Liver (tissue), 3 donors: ENCODE measurements at regions not wholly inside any gene's neighbourhood (a gene's known extent, or its start where the extent isn't known, plus 50 kb on each side); places are given as distances from the start of the nearest gene placed in this dataset.

ENCODE experiments used
- EGR1 ChIP-seq, 2 donors: IDR thresholded peaks; 2 replicates each; pipeline ENCODE4 v1.6.1; 2016 to 2018; ENCODE audit warnings: antibody characterized with exemption in 2 of 2, low read depth in 2 of 2
- FOXA1 ChIP-seq: IDR thresholded peaks from 2 replicates; pipeline ENCODE4 v1.6.1; 2016; ENCODE audit warnings: antibody characterized with exemption
- GABPA ChIP-seq, 2 donors: IDR thresholded peaks in 1 of 2; conservative IDR thresholded peaks in 1 of 2; 2 replicates each; pipeline ENCODE4 v1.6.1; 2016; ENCODE audit warnings: antibody characterized with exemption in 2 of 2, mild to moderate bottlenecking in 1 of 2, moderate library complexity in 1 of 2
- HNF4G ChIP-seq: IDR thresholded peaks from 2 replicates; pipeline ENCODE4 v1.6.1; 2016; ENCODE audit warnings: antibody characterized with exemption
- RAD21 ChIP-seq, 2 donors: IDR thresholded peaks; 2 replicates each; pipeline ENCODE4 v1.6.1; 2016; ENCODE audit warnings: antibody characterized with exemption in 2 of 2, mild to moderate bottlenecking in 2 of 2
- RXRA ChIP-seq, 2 donors: IDR thresholded peaks; 2 replicates each; pipeline ENCODE4 v1.6.1; 2017 to 2018; ENCODE audit warnings: antibody characterized with exemption in 2 of 2, mild to moderate bottlenecking in 1 of 2
- SP1 ChIP-seq: IDR thresholded peaks from 2 replicates; pipeline ENCODE4 v1.6.1; 2018; ENCODE audit warnings: antibody characterized with exemption, mild to moderate bottlenecking
- TAF1 ChIP-seq: conservative IDR thresholded peaks from 2 replicates; pipeline ENCODE4 v1.6.1; 2016; ENCODE audit warnings: antibody characterized with exemption, mild to moderate bottlenecking
- YY1 ChIP-seq: IDR thresholded peaks from 2 replicates; pipeline ENCODE4 v1.6.1; 2016; ENCODE audit warnings: antibody characterized with exemption, mild to moderate bottlenecking
- TF ChIP-seq, protein P1 (sequence below): fragments of 150-350 bp; IDR thresholded peaks from 2 replicates; pipeline ENCODE4 v1.5.1; 2017; ENCODE audit warnings: improper control_type of control experiment, low read depth, low read length; ENCODE audit not compliant: missing input control
- TF ChIP-seq, protein P2 (sequence below): IDR thresholded peaks from 2 replicates; pipeline ENCODE4 v1.6.1; 2016; ENCODE audit warnings: antibody characterized with exemption
- TF ChIP-seq, protein P3 (sequence below): IDR thresholded peaks from 2 replicates; pipeline ENCODE4 v1.6.1; 2016; ENCODE audit warnings: antibody characterized with exemption
- TF ChIP-seq, protein P4 (sequence below): IDR thresholded peaks from 2 replicates; pipeline ENCODE4 v1.6.1; 2016; ENCODE audit warnings: antibody characterized with exemption, mild to moderate bottlenecking
- TF ChIP-seq, protein P5 (sequence below): IDR thresholded peaks from 2 replicates; pipeline ENCODE4 v1.6.1; 2016; ENCODE audit warnings: antibody characterized with exemption
- donor health status: healthy.
- donor health status: healthy.

DNA sequence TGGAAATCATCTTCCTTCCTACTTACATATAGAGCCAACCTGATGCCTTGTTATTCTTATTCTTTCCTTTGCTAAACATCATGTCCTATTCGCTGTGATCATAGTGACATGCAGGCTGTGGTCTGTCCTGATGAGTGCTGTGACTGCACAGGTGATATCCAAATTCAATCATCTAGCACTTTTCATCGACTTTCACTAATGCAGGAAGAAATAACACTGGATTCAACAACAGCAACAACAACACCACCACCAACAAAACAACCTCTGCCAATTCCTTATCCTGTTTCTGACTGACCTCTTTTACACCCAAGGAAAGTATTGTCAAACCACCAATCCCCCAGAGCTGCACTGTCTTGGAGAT is 203.2 kb upstream of the PHYHIPL start:
- TF ChIP-seq, protein P1, sequence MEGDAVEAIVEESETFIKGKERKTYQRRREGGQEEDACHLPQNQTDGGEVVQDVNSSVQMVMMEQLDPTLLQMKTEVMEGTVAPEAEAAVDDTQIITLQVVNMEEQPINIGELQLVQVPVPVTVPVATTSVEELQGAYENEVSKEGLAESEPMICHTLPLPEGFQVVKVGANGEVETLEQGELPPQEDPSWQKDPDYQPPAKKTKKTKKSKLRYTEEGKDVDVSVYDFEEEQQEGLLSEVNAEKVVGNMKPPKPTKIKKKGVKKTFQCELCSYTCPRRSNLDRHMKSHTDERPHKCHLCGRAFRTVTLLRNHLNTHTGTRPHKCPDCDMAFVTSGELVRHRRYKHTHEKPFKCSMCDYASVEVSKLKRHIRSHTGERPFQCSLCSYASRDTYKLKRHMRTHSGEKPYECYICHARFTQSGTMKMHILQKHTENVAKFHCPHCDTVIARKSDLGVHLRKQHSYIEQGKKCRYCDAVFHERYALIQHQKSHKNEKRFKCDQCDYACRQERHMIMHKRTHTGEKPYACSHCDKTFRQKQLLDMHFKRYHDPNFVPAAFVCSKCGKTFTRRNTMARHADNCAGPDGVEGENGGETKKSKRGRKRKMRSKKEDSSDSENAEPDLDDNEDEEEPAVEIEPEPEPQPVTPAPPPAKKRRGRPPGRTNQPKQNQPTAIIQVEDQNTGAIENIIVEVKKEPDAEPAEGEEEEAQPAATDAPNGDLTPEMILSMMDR: no peak
- no peak for TF ChIP-seq TAF1
- TF ChIP-seq SP1: no peak
- no peak for TF ChIP-seq HNF4G
- TF ChIP-seq GABPA (IDR thresholded peaks at IDR 0.05 in 1 of 2, conservative IDR thresholded peaks at IDR 0.05 in 1 of 2): no peak
- TF ChIP-seq YY1: no peak
- TF ChIP-seq, protein P2, sequence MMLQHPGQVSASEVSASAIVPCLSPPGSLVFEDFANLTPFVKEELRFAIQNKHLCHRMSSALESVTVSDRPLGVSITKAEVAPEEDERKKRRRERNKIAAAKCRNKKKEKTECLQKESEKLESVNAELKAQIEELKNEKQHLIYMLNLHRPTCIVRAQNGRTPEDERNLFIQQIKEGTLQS: no peak
- TF ChIP-seq, protein P3, sequence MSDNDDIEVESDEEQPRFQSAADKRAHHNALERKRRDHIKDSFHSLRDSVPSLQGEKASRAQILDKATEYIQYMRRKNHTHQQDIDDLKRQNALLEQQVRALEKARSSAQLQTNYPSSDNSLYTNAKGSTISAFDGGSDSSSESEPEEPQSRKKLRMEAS: no peak
- TF ChIP-seq, protein P4, sequence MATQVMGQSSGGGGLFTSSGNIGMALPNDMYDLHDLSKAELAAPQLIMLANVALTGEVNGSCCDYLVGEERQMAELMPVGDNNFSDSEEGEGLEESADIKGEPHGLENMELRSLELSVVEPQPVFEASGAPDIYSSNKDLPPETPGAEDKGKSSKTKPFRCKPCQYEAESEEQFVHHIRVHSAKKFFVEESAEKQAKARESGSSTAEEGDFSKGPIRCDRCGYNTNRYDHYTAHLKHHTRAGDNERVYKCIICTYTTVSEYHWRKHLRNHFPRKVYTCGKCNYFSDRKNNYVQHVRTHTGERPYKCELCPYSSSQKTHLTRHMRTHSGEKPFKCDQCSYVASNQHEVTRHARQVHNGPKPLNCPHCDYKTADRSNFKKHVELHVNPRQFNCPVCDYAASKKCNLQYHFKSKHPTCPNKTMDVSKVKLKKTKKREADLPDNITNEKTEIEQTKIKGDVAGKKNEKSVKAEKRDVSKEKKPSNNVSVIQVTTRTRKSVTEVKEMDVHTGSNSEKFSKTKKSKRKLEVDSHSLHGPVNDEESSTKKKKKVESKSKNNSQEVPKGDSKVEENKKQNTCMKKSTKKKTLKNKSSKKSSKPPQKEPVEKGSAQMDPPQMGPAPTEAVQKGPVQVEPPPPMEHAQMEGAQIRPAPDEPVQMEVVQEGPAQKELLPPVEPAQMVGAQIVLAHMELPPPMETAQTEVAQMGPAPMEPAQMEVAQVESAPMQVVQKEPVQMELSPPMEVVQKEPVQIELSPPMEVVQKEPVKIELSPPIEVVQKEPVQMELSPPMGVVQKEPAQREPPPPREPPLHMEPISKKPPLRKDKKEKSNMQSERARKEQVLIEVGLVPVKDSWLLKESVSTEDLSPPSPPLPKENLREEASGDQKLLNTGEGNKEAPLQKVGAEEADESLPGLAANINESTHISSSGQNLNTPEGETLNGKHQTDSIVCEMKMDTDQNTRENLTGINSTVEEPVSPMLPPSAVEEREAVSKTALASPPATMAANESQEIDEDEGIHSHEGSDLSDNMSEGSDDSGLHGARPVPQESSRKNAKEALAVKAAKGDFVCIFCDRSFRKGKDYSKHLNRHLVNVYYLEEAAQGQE: no peak
- no peak for TF ChIP-seq RAD21 (IDR thresholded peaks at IDR 0.05)
- TF ChIP-seq EGR1 (IDR thresholded peaks at IDR 0.05; ENCODE audit: low read depth in 2 of 2): no peak
- no peak for TF ChIP-seq RXRA (IDR thresholded peaks at IDR 0.05)
- TF ChIP-seq, protein P5, sequence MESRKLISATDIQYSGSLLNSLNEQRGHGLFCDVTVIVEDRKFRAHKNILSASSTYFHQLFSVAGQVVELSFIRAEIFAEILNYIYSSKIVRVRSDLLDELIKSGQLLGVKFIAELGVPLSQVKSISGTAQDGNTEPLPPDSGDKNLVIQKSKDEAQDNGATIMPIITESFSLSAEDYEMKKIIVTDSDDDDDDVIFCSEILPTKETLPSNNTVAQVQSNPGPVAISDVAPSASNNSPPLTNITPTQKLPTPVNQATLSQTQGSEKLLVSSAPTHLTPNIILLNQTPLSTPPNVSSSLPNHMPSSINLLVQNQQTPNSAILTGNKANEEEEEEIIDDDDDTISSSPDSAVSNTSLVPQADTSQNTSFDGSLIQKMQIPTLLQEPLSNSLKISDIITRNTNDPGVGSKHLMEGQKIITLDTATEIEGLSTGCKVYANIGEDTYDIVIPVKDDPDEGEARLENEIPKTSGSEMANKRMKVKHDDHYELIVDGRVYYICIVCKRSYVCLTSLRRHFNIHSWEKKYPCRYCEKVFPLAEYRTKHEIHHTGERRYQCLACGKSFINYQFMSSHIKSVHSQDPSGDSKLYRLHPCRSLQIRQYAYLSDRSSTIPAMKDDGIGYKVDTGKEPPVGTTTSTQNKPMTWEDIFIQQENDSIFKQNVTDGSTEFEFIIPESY: no peak
- TF ChIP-seq FOXA1: no peak
